ENCODE measurements at regions not wholly inside any gene's neighbourhood (a gene's known extent, or its start where the extent isn't known, plus 50 kb on each side); places are given as distances from the start of the nearest gene placed in this dataset.

GRCh38 chr5:161084115-161084514 lies 232.1 kb upstream of the ATP10B start:
- TF ChIP-seq POLR2A (IDR thresholded peaks at IDR 0.05) (no peak), CTCF (IDR thresholded peaks at IDR 0.05) (no peak)

All from adrenal gland (tissue), 5 donors.